NCI-H446 treated with DMSO at 0.1 percent for 48 hours (cell line): ENCODE measurements at regions not wholly inside any gene's neighbourhood (a gene's known extent, or its start where the extent isn't known, plus 50 kb on each side); places are given as distances from the start of the nearest gene placed in this dataset.

Experiments
- DNase-seq: peaks from one replicate; lab custom pipeline; 2025; lab: John Stamatoyannopoulos, UW

DNA sequence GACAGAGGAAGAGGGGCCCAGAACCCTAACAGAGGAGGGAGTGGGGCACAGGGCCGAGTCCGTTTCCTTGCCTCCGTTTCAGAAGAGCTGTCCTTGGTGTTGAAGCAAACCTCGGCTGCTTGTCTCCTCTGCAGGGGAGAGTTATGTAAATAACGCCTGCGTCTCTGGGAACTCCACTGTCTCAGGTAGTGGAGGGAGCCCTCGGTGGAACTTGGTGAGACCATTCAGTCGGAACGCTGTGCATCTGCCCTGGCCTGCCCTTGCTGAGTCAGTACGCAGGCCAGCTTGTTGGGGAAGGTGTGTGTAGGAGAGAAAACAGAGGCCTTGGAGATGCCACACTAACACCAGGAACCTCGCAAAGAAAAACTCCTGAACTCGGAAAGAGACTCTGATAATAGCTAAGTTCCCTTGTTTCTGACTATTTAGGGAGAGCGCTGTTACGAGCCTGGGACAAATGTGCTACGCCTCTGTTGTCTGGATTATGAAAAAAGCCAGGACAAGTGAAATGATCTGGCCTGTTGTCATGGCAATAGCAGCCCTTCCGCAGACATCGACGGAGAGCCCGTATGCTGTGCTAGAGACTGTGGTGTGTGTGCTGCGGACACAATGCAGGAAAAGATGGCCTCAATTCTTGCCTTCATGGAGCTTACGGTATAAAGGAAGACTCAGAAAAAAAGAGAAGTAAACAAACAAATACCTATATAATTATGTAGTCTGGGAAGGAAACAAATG, 94.6 kb upstream of the AKT3 start:
- no peak for DNase-seq

DNA sequence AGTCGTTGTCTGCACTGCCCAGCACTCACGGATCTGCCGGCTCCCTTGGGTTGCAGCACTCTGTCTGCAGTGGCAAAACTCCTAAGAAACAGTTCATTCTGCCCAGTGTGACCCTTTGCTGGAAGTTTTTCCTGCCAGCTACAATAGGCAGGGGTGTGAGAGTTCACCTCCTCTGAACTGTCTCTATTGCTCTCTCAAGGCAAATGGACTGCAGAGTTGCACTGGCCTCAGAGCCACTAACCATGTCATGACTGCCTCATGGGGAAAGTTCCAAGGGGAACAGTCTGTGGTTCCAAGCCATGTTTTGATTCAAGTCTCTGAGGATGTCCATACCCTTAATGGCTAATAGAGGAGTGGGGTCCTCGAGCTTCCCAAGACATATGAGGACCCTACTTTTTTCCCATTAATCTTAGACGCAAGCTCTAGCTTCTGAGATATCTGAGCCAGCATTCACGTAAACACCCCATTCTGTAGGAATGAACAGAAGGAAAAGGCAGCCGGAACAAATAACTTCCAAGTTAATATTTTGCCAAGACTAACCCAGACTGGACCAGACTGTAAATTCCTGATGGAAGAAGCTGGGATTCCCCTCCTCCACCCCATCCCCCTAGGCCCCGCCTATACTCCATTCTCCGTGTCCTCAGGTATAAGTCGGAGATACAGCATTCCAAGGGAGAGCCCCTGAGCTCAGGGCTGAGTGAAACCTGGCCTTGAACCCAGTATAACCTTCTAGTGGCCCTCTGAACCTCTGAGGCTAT, 93.8 kb upstream of the AKT3 start:
- no peak for DNase-seq

DNA sequence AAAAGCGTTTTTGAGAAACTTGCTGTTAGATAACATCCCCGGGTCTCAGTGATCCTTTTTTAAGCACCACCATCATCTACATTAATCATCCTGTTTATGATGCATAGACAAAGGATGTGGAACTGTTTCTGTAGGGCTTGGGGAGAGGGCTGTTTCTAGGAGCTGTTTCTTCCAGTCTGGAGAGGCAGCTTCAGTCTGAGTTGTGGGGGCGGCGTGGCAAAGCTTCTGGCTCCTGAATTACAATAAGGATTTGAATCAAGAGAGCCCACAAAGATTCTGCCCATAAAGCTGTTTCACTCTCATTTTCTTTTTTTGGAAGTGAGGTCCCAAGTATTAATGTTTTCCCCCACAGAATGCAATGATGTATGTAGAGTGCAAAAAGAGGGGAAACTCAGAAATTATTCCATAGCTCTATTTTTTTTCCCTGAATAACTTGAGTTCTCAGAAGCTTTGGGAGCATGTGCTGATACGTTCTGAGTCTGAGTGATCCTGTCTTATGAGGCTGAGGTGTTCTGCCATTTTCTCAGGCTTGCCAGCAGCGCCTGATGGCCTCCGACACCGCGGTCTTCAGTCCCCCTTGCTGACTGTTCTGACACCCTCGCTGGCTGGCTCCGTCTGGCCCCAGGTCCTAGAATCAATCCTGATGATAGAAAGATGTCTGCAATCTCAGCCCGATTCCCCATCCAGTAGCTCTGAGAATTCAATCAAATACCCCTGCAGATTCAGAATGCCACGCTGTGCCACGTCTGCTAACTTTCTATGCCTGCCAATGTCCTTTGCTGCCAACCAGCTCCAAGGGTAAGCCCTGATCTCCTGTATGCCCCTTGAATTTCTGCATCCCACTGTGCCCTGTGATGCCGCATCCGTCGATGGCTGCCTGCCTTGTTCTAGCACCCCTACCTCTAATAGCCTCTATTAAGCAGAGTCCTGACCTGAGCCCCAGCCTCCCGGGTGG, 92.4 kb upstream of the AKT3 start:
- no peak for DNase-seq

DNA sequence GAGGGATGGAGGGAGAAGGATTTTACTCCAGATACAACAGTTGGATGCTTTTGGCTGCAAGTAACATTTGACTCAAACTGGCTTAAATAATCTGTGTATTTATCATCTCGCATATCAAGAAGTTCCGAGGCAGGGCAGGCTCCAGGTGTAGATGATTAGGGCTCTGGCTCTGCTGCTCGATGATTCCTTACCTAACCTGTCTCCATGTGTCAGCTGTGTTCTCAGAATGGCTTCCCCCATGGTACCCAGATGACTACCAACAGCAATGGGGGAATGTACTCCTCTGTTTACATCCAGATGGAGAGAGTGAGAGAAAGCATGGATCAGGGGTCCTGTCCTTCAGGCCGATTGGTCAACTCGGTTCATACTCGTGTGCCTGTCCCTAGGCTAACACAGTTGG, 90.4 kb upstream of the AKT3 start:
- no peak for DNase-seq

DNA sequence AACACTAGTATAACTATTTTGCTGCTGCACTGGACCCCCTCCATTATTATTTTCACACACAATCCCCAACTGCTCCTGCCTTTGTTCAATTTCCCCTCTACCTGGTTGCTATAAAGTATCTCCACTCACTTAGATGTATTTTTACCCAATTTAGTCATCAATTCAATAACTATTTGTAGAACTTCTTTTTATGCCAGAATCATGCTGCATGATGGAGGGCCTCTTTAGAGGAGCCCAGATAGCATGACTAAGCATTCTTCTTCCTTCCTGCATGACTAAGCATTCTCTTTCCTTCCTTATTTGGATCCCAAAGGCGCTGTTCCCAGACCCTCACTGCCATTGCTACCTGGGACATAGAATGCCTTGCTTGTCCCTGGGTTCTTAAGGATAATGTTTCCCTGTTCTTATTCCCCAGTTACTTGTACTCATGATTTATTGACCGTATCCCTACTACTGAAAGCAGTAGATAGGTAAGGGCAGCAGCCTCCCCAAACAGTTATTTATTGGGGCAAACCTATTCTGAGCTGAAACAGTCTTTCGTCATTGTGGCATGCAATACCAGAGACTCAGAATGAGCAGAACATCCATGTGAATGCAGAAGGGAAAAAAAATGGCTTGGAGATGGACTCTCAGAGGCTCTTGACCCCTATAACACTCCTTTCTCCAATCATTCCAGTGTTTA, 89.3 kb upstream of the AKT3 start:
- DNase-seq: no peak

DNA sequence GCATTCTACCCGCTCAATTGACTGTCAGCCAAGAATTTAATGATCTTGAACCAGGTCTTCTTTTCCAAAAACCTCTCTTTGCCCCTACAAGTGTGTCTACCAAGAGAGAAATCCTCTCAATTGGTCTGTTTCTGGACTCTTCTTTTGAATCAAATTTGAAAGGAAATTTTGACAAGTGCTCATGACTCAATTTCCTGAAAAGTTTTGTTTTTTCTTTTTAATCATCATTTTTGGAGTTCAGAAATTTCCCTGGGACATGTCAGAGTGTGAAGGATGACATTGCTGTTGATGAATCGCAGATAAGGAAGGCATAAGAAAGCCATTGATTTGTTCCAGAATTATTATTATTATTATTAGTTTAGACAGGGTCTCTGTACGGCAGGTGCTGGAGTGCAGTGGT, 88.2 kb upstream of the AKT3 start:
- no peak for DNase-seq

DNA sequence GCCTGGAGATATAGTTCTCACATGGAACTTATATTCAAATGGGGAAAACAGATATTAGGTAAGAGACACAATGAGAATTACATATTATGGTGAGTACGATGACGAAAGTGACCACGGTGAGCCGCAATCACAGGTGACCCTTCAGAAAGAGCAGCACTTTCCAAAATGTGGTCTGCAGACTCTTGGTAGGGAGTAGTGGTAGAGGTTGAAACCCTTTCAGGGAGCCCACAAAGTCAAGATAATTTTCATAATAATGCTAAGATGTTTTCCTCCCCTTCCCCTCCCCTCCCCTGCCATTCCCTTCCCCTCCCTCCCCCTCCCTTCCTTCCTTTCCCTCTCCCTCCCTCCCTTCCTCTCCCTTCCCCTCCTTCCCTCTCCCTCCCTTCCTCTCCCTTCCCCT, 83.5 kb upstream of the AKT3 start:
- no peak for DNase-seq

DNA sequence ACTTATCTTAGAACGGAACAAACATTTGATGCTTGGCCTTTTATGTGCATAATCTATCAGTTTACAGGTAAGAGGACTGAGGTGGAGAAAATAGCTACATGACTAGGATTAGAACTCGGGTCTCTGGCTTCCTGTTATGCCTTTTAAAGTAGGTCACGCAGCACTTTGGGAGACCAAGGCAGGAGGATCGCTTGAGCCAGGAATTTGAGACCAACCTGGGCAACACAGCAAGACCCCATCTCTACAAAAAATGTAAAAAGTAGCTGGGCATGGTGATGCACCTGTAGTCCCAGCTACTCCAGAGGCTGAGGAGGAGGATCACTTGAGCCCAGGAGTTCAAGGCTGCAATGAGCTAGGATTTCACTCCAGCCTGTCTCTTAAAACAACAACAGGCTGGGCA, 81.9 kb upstream of the AKT3 start:
- no peak for DNase-seq

DNA sequence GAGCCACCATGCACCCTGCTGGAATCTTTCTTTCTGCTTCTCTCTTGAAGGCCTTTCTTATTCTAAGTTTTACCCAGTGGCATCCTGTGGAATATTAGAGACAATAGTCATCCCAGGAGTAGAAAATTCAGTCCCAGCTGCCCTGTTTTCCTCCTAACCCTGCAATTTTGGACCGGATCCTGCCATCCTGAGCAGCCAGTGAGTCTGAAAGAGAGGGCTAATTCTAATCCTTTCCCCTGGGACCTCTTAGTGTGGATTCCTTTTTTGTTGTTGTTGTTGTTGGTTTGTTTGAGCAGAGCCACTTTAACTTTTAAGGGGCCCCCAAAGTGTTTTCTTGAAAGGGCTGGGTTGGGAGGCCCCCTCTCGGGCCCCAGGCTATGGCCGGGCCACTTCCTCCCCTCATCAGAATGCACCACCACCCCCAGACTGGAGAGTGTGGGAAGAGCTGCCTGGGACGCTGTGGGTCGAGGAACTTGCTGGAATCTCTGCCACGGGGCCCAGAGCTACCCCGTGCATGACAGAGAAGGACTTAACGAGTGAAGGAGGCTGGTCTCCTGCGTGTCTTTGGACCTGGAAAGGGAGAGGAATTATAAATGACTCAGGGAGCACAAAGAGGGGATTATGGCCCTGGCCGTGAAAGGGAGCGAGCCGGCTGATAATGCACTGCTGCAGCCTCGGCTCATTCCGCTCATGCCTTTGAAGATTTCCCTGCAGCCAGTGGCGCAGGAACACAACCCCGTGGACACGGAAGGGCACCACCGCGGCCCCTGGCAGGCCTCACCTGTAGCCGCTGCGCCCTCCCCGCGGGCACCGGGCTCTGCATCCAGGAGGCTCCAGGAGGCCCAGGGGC, 81.0 kb upstream of the AKT3 start:
- no peak for DNase-seq

DNA sequence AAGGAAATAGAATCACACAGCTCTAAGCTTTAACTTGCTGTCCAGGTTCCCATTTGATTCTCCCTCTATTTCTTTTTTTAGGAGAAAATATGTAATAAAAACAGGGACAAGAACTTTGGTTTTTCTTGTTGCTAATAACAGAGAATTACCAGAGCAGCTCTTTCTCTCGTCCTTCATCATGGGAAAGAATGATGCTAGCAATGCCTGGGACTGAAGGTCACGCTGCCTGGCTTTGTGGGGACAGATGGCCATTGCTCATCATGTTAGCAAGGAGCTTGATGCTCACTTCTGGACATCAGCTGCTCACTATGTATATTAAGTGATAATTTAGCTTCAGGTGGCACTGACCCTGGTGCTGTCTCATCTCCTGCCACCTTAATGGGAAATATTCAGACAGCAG, 77.3 kb upstream of the AKT3 start:
- no peak for DNase-seq

DNA sequence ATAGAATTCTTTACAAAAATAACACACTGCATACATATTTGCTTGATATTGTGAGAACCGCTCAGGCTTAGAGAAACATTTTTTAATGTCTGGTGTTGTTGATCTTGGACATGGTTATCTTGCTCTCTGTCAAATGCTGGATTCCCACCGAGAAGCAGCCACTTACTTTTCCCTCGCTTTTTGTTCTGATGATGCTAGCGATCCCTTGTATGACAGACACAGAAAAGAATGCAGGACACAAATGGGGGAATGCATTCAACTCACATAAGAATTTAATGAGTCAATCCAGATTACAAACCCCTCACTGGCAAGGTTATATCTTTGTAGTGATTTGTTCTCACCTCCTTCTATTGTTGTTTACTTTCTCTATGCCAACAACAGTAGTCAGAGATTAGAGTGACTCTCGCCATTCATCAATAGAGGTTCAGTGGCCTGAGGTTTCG, 76.8 kb upstream of the AKT3 start:
- no peak for DNase-seq

DNA sequence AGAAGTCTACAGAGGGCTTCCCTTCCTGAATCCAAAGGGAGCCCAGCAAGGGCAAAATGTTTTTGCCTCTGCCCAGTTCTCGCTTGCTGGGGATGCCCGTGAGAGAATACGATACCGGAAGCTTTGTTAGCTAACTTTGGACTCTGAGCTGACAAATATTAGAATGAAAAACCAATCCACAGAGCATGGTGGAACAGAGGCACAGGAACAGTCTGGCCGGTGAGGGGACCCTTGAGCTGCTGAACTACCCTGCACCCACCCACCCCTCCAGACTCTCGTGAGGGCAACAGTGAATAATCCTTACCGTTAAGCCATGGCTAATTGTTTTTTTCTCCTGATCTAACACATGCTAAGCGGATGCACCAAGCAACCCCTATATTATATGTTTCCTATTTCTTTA, 76.3 kb upstream of the AKT3 start:
- DNase-seq: no peak

DNA sequence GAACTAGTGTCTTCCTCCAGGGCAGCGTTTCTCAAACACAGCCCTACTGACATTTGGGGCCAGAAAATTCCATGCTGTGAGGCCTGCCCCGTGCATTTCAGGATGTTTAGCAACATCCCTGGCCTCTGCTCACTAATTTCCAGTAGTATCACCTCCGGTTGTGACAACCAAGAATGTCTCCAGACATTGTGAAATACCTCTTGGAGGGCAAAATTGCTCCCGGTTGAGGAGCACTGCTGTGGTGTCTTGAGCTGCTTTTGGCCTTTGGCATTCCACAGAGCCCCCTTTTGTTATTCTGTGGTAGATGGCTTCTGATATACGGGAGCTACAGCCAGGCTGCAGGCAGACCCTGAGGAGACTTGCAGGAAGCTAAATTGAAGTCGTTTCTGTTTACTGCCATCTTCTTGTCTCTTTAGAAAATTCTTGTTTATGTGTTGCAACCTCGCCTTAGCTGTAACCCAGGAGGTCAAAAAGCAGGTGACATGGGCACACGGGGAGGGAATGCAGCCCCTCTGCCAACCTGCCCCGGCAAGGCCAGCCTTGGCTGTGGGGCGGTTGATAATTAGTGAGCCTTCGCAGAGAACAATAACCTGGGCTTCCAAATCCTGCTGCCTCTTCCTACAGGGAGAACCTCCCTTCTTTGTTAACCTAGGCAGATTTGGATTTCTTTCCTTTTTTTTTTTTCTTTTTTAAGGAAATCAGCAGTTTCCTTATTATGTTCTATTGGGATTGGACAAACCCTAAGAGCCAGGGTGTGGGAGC, 74.7 kb upstream of the AKT3 start:
- DNase-seq: no peak

DNA sequence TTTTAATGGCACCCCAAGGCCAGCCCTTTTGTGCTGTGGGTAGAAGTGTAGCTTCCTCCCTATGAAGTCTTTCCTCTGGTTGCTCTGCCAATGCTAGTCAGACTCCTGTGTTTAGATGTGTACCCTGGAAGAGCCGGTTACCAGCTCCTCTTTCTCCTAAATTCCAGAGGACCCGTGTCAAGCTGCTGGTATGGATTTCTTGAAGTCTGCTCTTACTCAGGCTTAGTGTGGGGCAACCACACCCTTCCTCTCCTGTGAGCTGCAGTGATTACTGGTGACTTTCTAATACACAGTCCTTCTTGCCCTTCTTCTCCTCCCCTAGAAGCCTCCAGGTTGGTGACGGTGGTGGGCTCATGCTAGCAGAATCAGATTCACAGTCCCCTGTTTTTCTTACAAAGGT, 74.1 kb upstream of the AKT3 start:
- DNase-seq: no peak

DNA sequence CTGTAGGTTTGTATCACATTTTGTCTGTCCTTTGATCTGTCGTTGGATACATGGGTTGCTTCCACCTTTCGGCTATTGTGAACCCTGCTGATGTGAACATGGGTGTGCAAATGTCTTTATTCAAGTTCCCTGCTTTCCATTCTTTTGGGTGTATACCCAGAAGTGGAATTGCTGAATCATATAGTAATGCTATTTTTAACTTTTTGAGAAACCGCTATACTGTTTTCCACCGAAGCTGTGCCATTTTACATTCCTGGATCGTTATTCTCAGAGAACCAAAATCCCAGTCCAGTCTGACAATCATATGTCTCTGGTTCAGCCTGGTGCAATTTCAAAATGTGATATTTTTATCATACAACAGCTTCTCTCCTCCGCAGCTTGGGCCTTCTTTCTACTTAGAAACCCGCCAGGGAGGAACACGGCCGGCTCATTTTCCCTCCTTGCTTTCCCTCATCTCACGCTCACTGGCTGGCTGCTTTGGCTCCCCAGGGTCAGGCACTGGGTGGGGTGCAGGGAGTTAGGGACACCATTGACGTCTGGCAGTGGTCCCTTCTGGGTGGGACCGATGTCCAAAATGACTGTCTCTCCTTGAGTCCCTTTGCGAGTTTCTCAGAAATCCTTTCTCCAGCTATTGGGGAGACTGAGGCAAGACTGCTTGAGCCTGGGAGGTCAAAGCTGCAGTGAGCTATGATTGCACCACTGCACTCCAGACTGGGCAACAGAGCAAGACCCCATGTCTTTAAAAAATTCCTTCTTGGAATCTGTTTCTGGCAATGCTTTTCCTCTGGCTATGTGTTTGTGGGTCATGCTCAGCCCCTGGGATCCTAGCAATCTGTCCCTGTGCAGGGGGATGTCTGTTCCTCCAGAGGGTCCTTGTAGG, 73.5 kb upstream of the AKT3 start:
- no peak for DNase-seq

DNA sequence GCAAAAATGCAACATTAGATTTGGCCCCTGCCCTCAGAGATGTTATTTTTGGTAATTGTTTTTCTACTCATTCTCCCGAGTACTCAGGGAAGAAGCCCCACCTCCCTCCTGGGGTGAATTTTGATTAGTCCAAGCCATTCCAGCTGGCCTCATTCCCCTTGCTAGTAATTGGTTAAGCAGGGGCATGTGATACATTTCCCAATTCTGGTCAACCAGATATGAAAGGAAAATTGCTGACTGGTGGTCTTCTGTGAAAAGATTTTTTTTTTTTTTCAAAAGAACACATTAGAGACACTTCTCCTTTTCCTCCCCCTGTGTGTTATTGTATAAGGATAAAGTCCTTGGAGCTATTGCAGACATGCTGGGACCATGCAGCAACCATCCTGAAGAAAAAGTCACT, 71.1 kb upstream of the AKT3 start:
- no peak for DNase-seq

DNA sequence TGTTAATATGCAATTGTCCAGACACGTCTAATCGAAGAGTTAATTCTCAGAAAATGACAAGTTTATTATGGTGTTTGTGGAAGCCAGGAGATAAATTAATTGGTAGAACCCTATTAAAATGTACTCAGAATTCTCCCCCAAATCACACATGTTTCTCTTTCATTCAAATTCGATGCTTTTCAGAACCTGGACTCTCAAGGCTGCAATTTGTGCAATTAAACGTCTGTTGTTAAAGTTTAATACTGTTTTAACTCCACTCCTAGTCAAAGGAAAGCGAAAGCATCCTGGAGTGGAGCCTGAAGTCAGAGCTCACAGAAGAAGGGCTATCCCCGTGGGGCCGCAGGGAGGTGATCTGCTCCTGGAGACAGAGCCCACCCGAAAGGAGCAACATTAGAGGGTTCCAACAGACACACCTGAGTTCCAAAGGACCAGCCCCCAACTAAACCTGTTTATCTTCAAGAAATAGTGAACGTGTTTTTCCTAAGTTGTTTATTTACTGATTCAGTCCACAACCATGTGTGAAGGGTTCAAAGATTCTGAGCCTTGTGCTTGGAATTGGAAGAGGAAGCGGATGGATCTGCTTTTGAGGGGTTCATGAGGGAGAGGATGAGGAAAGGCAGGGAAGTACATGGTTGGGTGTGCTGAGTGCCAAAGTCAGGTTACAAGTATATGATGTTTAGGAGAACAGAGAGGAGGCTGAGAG, 68.0 kb upstream of the AKT3 start:
- no peak for DNase-seq

DNA sequence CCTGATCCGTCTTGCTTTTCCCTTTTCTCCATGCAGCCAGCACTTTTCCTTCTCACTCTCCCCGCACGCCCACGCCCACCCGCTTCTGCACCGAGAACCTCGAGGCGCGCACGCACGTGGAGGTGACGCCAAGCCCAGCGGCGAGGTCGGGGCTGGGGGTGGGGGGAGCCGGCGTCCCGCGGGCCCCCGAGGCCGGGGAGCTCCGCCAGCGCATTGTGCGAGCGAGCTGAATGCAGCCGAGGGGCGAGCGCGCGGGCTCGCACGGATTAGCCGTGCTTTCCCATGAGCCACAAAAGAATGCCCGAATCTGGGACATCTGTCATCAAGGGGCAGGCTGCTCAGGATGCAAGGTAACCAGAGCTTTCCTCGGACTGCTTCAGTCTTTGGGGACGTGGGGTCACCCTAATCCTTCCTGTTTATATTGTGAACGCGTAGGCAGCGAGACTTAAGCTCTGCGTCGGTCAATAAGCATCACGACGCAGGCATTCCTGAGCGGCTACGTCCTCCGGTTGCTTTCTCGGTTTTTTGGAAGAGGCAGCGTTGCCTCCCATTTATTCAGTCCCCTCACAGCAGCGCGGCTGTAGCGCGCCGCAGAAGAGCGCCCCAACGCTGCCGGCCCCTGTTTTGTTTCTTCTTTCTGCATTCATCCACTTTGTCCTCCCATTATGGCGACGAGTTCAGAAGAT, 67.3 kb upstream of the AKT3 start:
- DNase-seq: no peak
